ENCODE measurements at regions not wholly inside any gene's neighbourhood (a gene's known extent, or its start where the extent isn't known, plus 50 kb on each side); places are given as distances from the start of the nearest gene placed in this dataset.

DNA sequence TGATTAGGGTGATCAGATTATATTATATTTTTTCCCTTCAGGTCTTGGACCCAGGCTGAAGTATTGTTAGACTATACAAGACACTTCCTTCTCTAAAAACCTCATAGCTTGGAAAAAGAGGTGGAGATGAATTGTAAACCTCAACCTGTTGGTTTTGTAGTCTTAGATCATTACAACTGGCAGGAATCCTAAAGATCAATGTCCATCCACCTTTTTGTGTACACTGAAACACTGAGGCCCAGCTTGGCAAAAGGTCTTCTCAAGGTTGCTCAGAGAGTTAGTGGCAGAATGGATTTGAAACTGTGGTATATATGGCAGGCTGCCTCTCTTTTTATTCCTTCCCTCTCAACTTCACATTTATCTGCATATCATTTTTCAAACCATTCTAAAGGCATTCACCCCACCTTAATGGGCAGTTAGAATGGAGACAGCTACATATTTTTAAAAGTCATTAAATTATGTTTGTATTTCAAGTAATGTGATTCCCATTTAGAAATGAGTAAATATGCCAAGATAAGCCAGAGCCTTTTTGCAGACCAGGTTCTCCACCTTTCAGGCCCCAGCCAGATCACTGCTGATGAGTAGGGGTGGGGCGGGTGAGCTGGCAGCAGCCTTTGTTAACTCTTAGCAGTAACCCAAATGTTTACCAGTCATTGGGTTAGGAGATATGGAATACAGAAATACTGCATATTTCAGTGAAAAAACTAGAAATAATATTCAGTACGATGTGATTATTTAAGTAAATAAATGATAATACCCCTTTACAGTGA is 243.2 kb upstream of the F9 start:
- DNase-seq: no peak

DNA sequence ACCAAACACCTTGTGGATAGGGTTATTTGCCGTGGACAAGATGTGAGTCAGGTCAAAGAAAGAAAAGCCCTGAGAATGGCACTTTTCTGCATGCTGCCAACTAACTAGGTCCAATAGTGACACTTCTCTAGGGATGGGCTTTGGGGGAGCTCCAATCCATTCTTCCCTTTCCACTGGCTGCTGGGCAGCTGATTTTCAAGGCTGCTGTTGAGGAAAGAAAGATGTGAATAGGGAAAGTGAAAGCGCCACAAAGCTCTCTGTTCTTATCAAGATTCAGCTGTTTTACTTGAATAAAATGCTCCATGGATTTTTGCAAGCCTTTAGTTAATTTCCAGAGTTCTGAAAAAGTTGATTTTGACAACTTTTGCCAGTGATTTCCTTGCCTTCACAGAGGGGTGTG is 244.2 kb upstream of the F9 start:
- no peak for DNase-seq

DNA sequence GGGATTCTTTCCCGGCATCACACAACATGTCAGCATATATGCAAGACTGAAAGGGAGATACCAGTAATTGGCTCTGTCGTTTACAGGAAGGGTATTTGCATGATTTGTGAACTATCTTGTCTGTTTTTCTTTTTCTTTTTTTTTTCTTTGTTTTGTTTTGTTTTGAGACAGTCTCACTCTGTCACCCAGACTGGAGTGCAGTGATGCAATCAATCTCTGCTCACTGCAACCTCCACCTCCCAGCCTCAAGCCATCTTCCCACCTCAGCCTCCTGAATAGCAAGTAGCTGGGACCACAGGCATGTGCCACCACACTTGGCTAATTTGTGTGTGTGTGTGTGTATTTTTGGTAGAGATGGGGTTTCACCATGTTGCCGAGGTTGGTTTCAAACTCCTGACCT is 262.7 kb upstream of the F9 start:
- no peak for DNase-seq

DNA sequence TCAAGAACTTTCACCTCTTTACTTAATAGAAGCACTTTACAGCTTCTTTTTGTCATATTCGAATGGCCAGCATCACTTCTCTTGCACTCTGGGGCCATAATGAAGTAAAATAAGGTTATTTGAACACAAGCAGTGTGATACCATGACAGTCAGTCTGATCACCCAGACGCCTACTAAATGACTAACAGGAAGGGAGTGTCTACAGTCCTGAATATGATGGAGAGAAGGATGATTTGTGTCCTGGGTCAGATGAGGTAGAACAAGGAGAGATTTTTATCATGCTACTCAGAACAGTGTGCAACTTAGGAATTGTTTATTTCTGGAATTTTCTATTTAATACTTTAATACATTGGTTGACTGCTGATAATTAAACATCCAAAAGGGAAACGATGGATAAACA is 284.2 kb upstream of the F9 start:
- DNase-seq: no peak

DNA sequence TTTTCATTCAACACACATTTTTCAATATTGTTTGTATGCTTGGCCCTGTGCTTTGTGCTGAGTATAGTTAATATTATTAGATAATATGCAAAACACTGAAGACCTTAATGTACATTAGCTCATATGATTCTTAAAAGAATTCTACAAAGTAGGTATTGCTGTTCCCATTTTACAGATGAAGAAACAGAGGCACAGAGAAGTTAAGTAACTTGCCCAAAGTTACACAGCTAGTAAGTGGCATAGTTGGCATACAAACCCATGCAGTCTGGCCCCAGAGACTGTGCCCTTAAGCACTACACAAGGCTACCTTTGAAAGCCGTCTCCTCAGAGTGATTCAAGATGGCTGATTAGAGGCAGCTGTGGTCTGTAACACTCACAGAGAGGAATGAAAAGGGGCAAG is 293.4 kb upstream of the F9 start:
- no peak for DNase-seq

DNA sequence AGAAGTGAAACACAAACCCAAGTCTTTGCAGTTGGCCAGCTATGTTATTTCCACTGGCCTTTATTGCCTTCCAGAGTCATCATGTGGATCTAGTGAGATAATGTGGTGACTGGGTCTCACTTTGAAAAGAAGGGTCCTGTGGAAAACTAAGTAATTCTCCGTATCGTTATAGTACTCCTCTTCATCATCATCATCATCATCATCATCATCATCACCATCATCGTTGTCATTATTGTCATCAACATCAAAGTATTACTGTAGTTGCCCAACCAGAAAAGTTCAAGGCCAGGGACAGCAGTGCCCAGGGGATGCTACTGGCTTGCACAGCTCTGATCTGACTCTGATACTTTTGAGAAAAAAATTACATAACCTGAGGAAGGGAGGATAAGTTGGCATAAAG is 295.6 kb upstream of the F9 start:
- no peak for DNase-seq

DNA sequence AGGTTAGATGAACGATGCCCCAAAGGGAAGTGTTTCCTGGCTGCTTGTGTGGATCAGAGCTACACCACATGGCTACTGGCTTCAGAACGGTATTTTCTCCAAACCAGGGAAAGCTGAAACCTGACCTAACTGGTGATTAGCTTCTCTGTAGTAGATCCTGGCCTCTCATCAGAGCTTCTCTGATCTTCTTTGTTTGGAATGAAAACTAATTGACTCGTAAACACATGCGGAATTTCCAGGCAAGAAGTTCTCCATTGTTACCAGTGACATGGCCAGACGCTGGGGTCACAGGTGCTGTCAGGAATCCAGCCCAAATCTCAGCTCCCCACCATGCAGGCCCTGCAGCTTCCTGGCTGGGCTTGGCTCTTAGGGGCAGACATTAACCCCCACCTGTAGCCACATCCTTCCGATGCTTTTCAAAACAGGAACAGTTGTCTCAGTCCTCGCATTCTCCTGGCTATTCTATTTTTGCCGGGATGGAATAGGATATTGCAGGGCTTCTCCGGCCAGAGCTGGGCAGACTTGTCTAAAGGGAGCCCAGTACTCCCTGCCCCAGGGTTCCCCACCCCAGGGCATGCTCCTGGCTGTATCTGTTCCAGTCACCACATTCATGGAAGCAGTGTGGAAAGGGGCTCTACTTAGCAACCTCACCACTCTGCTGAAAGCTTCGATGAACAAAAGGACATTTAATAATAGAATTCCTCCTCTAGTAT is 305.4 kb upstream of the F9 start:
- DNase-seq: no peak

DNA sequence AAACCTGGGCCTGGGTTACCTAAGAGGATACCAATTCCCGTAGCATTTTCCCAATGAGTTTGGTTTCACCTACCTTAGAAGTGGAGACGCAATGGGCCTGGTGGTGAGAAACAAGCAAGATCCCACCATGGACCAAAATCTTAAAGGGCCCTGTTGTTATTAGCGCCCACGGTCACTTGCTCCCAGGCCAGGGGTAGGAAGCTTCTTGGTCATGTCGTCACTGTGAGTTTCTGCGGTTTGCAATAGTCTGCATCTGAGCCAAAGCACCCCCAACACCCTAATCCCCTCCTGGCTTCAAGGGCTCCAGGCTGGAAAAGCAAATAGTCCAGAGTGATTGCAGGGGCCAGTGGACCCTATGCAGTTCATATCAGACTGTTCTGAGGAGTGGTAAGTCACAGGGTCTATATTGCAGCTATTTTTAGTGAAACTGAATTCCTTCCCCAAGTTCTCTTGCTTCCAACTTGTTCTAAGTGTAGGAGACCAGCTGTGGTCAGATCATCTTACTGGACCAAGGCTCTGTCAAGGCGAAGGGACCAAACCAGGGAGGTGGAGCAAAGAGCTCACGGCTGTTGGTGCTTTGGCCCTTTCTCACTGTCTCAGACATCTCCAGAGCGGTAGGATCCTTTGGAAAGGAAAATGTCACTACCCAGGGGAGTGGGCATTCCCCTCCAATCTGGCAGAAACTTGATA is 307.9 kb upstream of the F9 start:
- no peak for DNase-seq

DNA sequence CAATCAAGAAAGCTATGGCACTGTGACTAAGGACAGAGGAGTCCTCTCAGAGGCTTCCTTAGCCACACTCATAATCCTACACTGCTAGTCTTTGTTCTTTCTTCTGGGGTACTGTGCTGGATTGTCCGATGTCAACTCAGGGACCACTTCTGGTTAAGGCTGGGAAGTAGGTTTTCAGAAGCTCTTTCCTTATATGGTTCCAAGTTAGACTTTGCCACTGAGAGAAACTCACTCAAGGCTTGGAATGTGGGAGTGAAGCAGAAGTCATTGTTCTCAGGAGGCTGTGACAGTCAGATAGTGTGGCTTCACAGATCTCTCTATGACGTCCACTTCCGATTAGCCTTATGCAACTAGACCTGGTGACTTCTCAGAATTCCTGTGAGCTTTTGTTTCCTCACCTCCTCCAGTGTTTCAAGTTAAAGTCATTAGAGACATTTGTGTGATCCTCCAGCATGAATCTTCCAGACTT is 317.3 kb upstream of the F9 start:
- no peak for DNase-seq

DNA sequence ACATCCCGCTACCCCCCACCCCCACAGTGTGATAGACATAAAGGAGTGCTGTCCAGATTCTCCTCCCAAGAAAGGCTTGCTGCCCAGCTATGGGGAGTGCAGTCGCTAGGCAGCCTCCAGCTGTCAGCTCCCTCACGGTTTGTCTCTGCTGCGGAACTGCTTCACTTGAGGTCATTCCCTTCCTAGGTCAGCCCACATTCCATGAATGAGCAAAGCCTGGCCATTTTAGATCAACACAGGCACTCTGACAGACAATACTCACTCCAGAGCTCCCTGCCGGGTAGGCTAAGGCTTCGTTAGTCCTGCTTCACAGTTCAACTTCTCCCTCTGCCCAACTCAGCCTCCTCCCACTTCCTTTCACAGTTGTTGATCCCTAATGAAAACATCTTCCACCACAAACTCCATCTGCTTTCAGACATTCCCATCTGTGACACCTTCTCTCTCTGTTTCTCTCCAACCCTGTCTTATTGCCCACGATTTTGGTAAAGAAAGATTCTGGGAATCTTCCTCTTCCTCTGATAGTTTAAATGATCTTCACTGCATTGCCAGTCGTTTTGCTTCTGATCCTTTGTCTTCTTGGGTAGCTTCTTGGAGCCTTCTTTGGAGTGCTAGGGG is 318.9 kb upstream of the F9 start:
- no peak for DNase-seq

DNA sequence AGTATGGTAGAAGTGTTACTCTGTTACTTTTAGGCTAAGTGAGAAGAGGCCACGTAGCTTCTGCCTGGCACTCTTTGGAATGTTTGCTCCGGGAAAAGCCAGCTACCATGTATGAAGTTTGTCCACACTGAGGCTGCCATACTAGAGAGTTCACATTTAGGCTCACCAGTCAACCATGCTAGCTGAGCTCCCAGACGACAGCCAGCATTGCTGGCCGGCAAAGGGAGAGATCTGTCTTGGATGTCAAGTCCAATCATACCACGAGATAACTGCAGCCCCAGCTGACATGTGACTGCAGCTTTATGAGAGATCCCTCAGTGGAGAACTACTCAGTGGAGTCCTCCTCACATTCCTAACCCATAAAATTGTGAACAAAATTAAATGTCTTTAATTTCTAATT is 321.2 kb upstream of the F9 start:
- DNase-seq: no peak

DNA sequence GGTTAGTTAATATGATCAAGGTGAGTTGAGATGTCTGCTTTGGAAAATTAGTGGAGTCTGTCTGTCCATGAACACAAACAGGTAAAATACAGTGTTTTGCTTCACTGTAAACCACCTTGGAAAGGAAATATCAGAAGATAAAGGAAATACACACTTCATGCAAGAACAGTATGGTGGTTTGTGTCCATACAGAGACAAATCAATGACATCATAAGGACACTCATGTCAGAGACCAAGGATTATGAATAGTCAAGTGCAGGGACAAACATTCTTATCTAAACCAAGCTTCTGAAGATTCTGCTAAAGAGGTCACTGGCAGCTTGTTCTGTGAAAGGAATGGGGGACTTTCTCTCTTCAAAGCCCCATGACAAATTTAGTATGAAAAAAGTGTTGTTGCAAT is 322.9 kb upstream of the F9 start:
- DNase-seq: no peak

DNA sequence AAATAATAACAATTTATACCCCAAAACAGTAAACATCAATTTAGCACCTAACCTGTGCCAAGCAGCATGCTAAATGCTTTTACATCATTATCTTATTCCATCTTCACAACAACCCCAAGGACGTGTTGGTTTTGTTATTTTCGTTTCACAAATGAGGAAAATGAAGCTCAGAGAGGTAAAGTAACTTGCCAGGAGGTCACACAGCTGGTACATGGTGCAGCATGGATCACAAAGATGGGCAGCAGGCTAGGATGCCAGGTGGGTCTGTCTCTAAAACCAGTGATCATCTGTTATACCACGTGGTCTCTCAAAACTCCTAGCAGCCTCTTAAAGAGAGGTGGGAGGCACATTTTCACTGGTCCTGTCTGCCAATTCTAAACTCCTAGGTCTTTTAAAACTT is 323.6 kb upstream of the F9 start:
- DNase-seq: no peak

DNA sequence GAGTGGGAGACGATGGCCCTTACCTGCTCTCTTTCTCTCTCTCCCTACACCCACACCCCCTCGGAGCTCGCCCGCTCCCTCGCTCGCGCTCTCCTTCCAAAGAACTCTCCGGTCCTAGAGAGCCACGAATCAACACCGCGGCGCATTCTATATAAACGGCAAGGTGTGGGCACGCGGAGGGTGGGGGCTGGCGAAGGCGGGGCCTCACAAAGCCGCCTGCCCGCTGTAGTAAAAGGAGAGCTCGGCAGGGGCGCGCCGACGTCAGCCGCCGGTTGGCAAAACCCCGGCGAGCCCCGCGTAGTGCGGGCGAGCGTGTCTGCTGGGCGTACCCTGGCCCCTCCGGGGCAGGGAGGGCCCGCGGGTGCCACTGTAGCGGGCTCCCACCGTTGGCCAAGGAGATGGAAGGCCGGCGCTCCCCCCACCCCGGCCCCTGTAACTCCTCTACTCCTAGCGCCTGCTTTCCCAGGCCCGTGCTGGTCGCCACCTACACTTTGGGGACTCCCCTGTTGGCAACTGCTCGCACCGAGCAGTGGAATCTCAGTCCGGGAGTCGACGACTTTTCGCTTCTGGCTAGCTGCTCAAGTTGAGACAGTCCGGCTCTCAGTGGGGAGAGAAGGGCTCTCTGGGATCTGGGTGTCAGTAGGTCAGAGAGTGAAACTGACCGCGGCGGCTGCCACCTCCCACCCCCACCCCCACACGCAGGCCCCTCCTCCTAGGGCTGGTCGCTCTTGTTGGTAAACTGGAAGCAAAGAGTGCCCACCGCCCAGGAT is 325.5 kb upstream of the F9 start:
- DNase-seq: peak; percentile 14

DNA sequence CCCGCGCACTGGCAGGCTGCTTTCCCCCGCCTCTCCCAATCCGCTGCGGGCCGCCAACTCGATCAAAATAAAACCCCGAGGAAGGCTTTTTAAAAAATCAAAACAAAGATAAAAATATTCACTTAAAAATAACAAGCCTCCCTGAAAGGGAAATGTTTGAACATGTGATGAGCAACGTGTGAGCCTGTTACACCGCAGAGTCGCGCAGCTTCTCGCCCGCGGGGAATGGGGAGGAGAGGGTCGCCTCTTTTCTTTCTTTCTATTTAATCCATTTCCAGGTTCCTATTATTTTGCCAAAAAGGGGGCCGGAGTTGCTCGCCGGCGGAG is 326.0 kb upstream of the F9 start:
- no peak for DNase-seq

DNA sequence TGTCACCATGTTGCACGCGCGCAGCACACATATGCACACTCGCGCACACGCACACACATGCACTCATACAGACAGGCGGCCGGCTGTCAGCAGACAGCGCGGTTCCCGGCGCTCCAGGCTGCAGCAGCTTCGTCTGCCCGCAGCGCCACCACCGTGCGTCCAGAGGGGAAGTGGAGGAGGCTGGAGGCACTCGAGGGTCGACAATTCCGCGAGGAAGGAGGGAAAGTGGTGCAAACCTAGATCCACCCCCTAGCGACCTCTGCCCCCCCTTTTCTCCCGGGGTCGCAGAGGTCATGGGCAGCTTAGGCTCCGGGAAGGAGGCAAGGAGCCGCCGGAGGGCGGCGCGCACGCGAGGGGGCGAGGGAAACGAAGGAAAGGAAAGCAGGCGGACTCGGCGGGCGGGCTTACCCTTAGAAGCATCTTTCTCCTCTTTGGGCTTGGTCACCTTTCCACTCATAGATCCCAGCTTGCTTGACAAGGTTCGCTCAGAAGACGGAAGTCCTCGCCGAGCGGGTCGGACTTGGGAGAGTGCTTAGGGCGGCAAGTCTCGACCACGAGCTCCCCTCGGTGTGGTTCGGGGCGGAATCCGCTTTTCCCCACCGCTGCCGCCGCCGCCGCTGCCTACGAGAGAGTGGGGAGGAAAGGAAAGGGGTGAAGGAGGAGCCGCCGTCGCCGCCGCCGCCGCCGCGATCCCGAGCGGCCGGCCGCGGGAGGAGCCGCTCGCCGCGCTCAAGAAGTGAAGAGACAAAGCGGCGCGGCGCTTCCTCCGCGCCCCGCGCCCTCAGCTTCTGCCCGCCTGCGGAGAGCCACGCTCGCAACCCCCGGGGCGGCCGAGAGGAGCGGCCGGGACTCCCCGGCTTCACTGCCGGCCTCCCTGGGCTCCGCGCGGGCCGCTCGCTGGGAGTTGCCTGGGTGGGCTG is 326.6 kb upstream of the F9 start:
- DNase-seq: peak; percentile 2

DNA sequence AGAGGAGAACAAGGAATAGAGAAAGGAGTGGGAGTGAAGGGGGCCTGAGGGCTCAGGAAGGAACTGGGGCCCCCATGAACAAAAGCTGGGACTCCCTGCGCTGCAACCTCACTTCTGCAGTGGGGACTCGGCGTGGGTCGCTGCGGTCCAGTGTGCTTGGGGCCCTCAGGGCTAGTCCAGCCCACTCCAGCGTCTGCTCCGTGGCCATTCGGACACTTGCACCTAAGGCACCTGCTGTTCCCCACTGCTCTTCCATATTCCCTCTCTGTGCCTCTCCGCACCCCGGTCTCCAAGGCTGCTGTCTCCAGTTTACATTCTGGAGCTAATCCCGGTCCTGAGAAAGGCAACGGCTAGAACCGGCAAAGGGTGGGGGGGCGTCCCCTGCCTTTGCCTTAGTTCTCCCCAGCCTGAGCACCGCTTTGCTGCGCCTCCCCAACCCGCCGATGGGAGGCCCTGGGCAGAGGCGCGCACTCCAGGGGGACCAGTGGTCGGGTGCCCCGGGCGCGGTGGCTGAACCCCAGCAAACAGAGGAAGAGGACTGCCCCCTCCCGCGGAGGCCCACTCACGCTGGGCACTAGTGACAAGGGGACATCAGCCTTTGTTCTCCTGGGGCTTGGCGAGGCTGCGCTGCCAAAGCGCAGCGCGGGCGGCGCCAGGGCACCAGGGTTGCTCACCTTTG is 327.7 kb upstream of the F9 start:
- DNase-seq: no peak

DNA sequence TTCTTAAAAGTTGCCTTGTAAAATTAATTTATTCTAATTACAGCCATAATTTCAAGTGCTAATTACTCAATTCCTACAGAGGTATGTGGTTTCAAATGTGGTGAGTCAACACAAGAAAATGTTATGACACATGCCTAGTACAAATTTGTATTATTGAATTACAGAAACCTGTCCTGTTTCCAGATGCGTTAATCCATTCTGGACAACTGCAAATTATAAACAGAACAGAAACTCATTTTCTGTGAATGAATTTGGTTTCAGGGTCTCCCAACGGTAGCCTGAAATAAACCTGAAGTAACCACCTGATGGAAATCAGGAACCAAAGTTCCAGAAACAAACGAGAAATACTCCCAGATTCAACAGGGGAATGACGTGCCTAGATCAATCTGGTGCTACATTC is 328.6 kb upstream of the F9 start:
- DNase-seq: no peak

DNA sequence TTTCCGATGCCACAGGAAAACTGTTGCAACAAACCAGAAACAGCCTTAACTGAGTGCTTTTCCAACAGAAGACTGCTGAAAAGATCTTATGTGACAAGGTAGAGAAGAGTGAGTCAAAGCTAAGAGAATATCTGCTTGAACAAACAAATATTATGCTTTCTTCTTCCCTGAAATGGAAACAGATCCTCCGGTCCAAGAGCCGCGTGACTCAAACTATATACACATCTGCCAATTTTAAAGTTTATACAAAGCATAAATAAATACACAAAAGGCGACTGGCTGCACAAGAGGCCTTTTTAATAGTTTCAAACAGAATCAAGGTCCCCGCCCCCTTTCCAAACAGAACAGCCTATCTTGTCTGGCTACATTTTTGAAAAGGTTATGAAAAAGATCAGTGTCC is 329.7 kb upstream of the F9 start:
- DNase-seq: no peak

DNA sequence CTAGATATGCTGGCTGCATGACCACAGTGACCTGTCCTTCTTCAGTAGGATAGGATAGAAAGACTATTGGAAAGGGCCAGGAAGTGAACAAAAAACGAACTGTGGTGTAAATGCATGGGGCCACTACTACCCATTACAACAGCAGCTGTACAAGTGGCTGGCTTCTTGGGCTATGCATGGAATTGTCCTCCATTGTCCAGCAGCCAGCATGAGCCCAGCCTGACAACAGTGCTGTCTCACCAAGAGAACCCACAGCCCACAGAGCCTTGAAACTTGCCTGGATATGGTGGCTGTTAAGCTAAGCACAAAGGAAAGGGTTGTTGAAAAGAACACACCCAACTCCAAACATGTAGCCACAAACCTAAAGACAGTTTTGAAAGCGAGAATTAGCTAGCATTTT is 330.2 kb upstream of the F9 start:
- no peak for DNase-seq

DNA sequence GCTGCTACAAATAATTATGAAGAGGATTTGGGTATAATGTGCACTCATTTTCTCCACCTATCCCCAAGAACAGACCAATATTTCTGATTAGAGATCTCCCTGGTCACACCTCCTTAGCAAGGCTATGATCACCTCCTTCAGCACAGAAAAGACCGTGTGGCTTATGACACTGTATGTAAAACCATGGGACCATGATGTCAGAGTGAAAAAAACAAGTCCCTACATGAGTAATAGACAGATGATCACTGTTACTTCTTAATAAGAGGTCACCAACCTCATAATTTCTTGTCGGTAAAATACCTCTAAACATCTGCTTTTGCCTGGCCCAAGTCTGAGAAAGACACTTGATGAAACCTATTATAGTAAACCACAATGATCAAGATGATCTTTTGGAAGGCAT is 330.6 kb upstream of the F9 start:
- no peak for DNase-seq
